Liver (tissue), 8 donors: ENCODE measurements at regions not wholly inside any gene's neighbourhood (a gene's known extent, or its start where the extent isn't known, plus 50 kb on each side); places are given as distances from the start of the nearest gene placed in this dataset.

Experiments
- DNase-seq: peaks from one replicate; pipeline ENCODE4 v3.0.0-alpha.2; 2017; ENCODE audit warnings: low spot score
- H3K27ac ChIP-seq, 2 donors: one replicate each; pipeline ENCODE4 v1.7.0; 2013; ENCODE audit warnings: inconsistent platforms in 2 of 2, low read length in 2 of 2, control low read depth in 1 of 2, low read depth in 1 of 2, mild to moderate bottlenecking in 1 of 2
- H3K27me3 ChIP-seq, 4 donors: one replicate each; pipeline versions ENCODE4 v1.6.1 to v1.7.0; 2013; ENCODE audit warnings: low read length in 3 of 4, inconsistent platforms in 1 of 4, mild to moderate bottlenecking in 1 of 4, moderate library complexity in 1 of 4; ENCODE audit not compliant: control insufficient read depth in 4 of 4, insufficient read depth in 4 of 4
- H3K36me3 ChIP-seq, 4 donors: one replicate each; pipeline versions ENCODE4 v1.6.1 to v1.7.0; 2013; ENCODE audit warnings: low read length in 3 of 4, mild to moderate bottlenecking in 3 of 4, low read depth in 1 of 4, moderate library complexity in 1 of 4; ENCODE audit not compliant: control insufficient read depth in 4 of 4, insufficient read depth in 3 of 4
- H3K4me1 ChIP-seq, 4 donors: one replicate each; pipeline versions ENCODE4 v1.6.1 to v1.7.0; 2013; ENCODE audit warnings: low read length in 3 of 4, mild to moderate bottlenecking in 3 of 4, moderate library complexity in 1 of 4; ENCODE audit not compliant: control insufficient read depth in 4 of 4, insufficient read depth in 4 of 4
- H3K4me3 ChIP-seq, 3 donors: one replicate each; pipeline versions ENCODE4 v1.6.1 to v1.7.0; 2013; ENCODE audit warnings: low read length in 3 of 3, control low read depth in 1 of 3, low read depth in 1 of 3, mild to moderate bottlenecking in 1 of 3
- H3K9ac ChIP-seq, 2 donors: one replicate each; pipeline ENCODE4 v1.7.0; 2013; ENCODE audit warnings: low read length in 2 of 2, mild to moderate bottlenecking in 2 of 2, moderate library complexity in 2 of 2, control low read depth in 1 of 2, low read depth in 1 of 2
- H3K9me3 ChIP-seq, 4 donors: one replicate each; pipeline versions ENCODE4 v1.6.1 to v1.7.0; 2013; ENCODE audit warnings: low read length in 3 of 4; ENCODE audit not compliant: control insufficient read depth in 4 of 4
- ATF3 ChIP-seq: IDR thresholded peaks from 2 replicates; pipeline ENCODE4 v1.6.1; 2016; ENCODE audit warnings: antibody characterized with exemption
- CTCF ChIP-seq: fragments of 150-350 bp; IDR thresholded peaks from 2 replicates; pipeline ENCODE4 v1.5.1; 2017; ENCODE audit warnings: improper control_type of control experiment, low read depth, low read length; ENCODE audit not compliant: missing input control
- FOXA1 ChIP-seq: IDR thresholded peaks from 2 replicates; pipeline ENCODE4 v1.6.1; 2016; ENCODE audit warnings: antibody characterized with exemption
- FOXA2 ChIP-seq: IDR thresholded peaks from 2 replicates; pipeline ENCODE4 v1.6.1; 2016; ENCODE audit warnings: antibody characterized with exemption
- GABPA ChIP-seq, 2 donors: IDR thresholded peaks in 1 of 2; conservative IDR thresholded peaks in 1 of 2; 2 replicates each; pipeline ENCODE4 v1.6.1; 2016; ENCODE audit warnings: antibody characterized with exemption in 2 of 2, mild to moderate bottlenecking in 1 of 2, moderate library complexity in 1 of 2
- HNF4A ChIP-seq, 2 donors: conservative IDR thresholded peaks; 2 replicates each; pipeline ENCODE4 v1.6.1; 2016; ENCODE audit warnings: antibody characterized with exemption in 2 of 2, mild to moderate bottlenecking in 2 of 2
- HNF4G ChIP-seq: IDR thresholded peaks from 2 replicates; pipeline ENCODE4 v1.6.1; 2016; ENCODE audit warnings: antibody characterized with exemption
- JUND ChIP-seq, 2 donors: IDR thresholded peaks; 2 replicates each; pipeline ENCODE4 v1.6.1; 2016; ENCODE audit warnings: antibody characterized with exemption in 2 of 2
- MAX ChIP-seq: IDR thresholded peaks from 2 replicates; pipeline ENCODE4 v1.6.1; 2016; ENCODE audit warnings: antibody characterized with exemption
- RAD21 ChIP-seq, 2 donors: IDR thresholded peaks; 2 replicates each; pipeline ENCODE4 v1.6.1; 2016; ENCODE audit warnings: antibody characterized with exemption in 2 of 2, mild to moderate bottlenecking in 2 of 2
- REST ChIP-seq: IDR thresholded peaks from 2 replicates; pipeline ENCODE4 v1.6.1; 2016; ENCODE audit warnings: antibody characterized with exemption, mild to moderate bottlenecking
- RXRA ChIP-seq, 2 donors: IDR thresholded peaks; 2 replicates each; pipeline ENCODE4 v1.6.1; 2017 to 2018; ENCODE audit warnings: antibody characterized with exemption in 2 of 2, mild to moderate bottlenecking in 1 of 2
- SP1 ChIP-seq: IDR thresholded peaks from 2 replicates; pipeline ENCODE4 v1.6.1; 2018; ENCODE audit warnings: antibody characterized with exemption, mild to moderate bottlenecking
- TAF1 ChIP-seq: conservative IDR thresholded peaks from 2 replicates; pipeline ENCODE4 v1.6.1; 2016; ENCODE audit warnings: antibody characterized with exemption, mild to moderate bottlenecking
- YY1 ChIP-seq: IDR thresholded peaks from 2 replicates; pipeline ENCODE4 v1.6.1; 2016; ENCODE audit warnings: antibody characterized with exemption, mild to moderate bottlenecking
- ZBTB33 ChIP-seq: IDR thresholded peaks from 2 replicates; pipeline ENCODE4 v1.6.1; 2016; ENCODE audit warnings: antibody characterized with exemption
- WGBS: extraction: QIAGEN DNeasy Blood & Tissue Kit; methylation state at CpG from one replicate; pipeline ENCODE4 v1.1.7; 2013; 5-methylcytosine and 5-hydroxymethylcytosine counted together
- donor health status: healthy.
- donor health status: healthy.
- donor health status: healthy.
- donor health status: healthy.
- donor health status: healthy.

GRCh38 chr6:134674562-134674961, 275.3 kb downstream of the ALDH8A1 start:
- peak; percentile 16 for TF ChIP-seq FOXA2
- no peak for TF ChIP-seq REST
- no peaks in the 10 kb centered on the region for H3K27me3 ChIP-seq
- no peak for DNase-seq
- no peaks in the 10 kb centered on the region for H3K9me3 ChIP-seq
- no peak overlapping the region for H3K27ac ChIP-seq
- 90% methylated on average over 2 of the region's 2 CpGs for whole genome bisulfite sequencing
- H3K36me3 ChIP-seq, result no peaks in the 10 kb centered on the region
- H3K4me3 ChIP-seq, result no peak overlapping the region
- peaks cover 0 to 5% (median 0%) of the 10 kb centered on the region in 4 donors for H3K4me1 ChIP-seq
- H3K9ac ChIP-seq, result no peak overlapping the region

GRCh38 chr6:134669485-134669884, 280.4 kb downstream of the ALDH8A1 start:
- DNase-seq, result no peak
- no peaks in the 10 kb centered on the region for H3K9me3 ChIP-seq
- no peak overlapping the region for H3K27ac ChIP-seq
- no peak overlapping the region for H3K4me3 ChIP-seq
- H3K9ac ChIP-seq, result no peak overlapping the region
- H3K27me3 ChIP-seq, result no peaks in the 10 kb centered on the region
- peaks cover 0 to 5% (median 0%) of the 10 kb centered on the region in 4 donors for H3K4me1 ChIP-seq
- H3K36me3 ChIP-seq, result no peaks in the 10 kb centered on the region
- TF ChIP-seq MAX (no peak), ATF3 (no peak), ZBTB33 (no peak), HNF4A (conservative IDR thresholded peaks at IDR 0.05) (no peak), REST (no peak), JUND (IDR thresholded peaks at IDR 0.05) (no peak), FOXA1 (no peak), RAD21 (IDR thresholded peaks at IDR 0.05) (no peak), SP1 (no peak), HNF4G (no peak), GABPA (IDR thresholded peaks at IDR 0.05 in 1 of 2, conservative IDR thresholded peaks at IDR 0.05 in 1 of 2) (no peak), RXRA (IDR thresholded peaks at IDR 0.05) (no peak), FOXA2 (no peak), TAF1 (no peak), CTCF (no peak), YY1 (no peak)
